NCI-H2081 (cell line): ENCODE measurements at regions not wholly inside any gene's neighbourhood (a gene's known extent, or its start where the extent isn't known, plus 50 kb on each side); places are given as distances from the start of the nearest gene placed in this dataset.
A peak's percentile ranks its signal among the peaks of the same experiment; 100 is the strongest.

Experiments
- DNase-seq, 2 experiments: peaks; one replicate each; lab custom pipeline; 2025; lab: John Stamatoyannopoulos, UW

GRCh38 chr20:58139849-58140786 lies 88.3 kb downstream of the ANKRD60 start:
- no peak for DNase-seq

DNA sequence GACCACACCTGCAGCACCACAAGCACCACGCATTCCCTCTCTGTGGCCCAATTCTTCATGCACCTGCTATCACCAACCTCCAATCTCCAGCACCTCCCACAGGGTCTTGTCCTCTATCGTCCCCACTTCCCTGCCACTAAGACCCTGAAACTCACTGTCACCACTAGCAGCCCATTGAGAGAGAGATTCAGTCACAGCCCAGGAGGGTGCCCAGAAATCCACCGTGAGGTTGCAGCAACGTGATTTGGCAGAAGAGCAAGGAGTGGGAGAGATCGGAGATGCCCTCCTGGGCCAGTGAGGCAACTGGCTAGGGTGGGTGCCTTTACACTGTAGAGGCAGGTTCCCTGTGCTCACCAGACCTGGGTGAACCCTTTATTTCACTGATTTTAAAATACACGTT lies 90.1 kb downstream of the ANKRD60 start:
- DNase-seq: no peak

GRCh38 chr20:58137651-58138265 lies 90.7 kb downstream of the ANKRD60 start:
- no peak for DNase-seq

- no peak for DNase-seq
Measured at GRCh38 chr20:58137236-58137635, 91.2 kb downstream of the ANKRD60 start.

GRCh38 chr20:58136149-58136484 lies 92.3 kb downstream of the ANKRD60 start:
- DNase-seq: no peak

GRCh38 chr20:58135441-58136148 lies 92.9 kb downstream of the ANKRD60 start:
- peak; percentile 29 to 79 for DNase-seq

DNA sequence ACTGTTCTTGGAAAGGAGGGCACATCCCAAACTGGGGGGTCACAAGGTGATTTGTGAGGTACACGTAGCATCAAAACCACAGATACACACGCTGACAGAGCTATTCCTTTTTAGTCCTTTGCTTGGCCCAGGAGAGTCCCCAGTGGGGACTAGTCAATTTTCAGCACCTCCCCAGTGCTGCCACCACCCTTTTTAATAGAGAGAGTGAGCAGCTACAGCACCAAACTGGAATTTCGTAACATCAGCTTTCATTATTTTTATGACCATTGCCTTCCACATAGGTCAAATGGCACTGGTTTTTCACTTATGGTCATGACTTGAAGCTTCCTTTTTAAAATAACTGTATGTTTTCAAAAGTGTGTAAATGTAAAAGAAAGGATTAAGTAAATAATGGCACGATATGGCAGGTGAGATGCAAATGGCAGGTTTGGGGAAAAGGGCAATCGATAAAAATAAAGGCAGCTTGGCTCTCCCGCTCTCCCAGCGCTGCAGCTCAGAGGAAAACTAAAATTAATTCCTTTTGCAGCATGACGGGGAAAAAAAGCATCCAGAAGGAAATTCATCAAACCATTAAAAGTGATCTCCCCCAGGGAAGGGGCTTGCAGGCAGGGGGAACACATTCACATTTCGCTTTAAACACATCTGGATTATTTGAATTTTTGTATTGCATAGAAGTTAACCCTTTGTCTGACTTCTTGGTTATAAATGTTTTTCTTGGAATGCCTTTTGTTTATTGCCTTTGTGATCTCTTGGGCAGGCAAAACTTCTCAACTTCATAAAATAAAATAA lies 95.2 kb downstream of the ANKRD60 start:
- DNase-seq: no peak

- peak; percentile 71 to 75 for DNase-seq
Measured at GRCh38 chr20:58131551-58132142, 96.8 kb downstream of the ANKRD60 start.

GRCh38 chr20:58131151-58131550 lies 97.3 kb downstream of the ANKRD60 start:
- DNase-seq: peak in 1 of 2 experiments; percentile 6

GRCh38 chr20:58130581-58130980 lies 97.9 kb downstream of the ANKRD60 start:
- no peak for DNase-seq

DNA sequence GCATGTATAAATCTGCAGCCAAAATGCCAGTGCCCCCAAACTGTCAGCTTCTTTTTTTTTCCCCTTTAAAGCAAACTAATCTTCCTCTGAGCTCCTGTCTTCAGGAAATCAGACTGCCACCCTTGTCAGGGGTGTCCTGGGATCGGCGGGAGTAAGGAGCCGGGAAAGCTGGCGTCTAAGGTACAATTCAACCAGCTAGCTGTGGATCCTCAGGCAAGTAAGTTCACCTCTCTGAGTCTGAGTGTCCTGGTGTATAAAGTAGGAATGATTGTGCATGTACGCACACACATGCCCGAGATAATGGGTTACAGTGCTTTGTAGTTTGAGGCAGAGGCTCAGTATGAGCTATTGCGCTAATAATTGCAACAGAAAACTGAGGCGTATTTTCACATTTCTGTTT lies 98.3 kb downstream of the ANKRD60 start:
- DNase-seq: no peak

GRCh38 chr20:58129721-58130151 lies 98.7 kb downstream of the ANKRD60 start:
- no peak for DNase-seq

- DNase-seq: no peak
Measured at GRCh38 chr20:58128635-58129625, 99.5 kb downstream of the ANKRD60 start.

- DNase-seq: peak; percentile 64 to 80
Measured at GRCh38 chr20:58127701-58128111, 100.7 kb downstream of the ANKRD60 start.

- no peak for DNase-seq
Measured at GRCh38 chr20:58125726-58126125, 102.7 kb downstream of the ANKRD60 start.

- no peak for DNase-seq
Measured at GRCh38 chr20:58117944-58118343, 110.5 kb downstream of the ANKRD60 start.

DNA sequence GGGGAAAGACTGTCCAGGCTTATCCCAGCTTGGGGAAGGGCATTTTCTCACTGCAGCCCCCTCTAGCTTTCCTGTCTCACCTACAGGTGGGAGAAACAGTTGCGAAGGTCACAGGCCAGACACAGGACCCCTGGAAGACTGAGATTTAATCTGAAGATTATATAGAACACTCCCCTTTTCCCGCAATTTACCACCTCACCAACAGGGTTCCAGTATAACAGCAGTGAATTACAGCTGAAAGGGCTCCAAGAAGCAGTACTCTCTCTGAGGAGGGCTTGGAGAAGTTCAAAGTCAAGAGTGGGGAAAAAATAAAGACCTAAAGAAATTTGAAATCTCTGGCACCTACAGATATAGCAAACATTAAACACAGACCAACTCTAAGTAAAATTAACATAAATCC lies 111.9 kb downstream of the ANKRD60 start:
- no peak for DNase-seq

- DNase-seq: peak in 1 of 2 experiments; percentile 34
Measured at GRCh38 chr20:58113716-58114115, 114.7 kb downstream of the ANKRD60 start.

GRCh38 chr20:58112017-58112781 lies 116.3 kb downstream of the ANKRD60 start:
- DNase-seq: no peak
